Kasumi-1 (cell line): ENCODE measurements at regions not wholly inside any gene's neighbourhood (a gene's known extent, or its start where the extent isn't known, plus 50 kb on each side); places are given as distances from the start of the nearest gene placed in this dataset.

Experiments
- DNase-seq, 2 experiments: peaks; one replicate each; lab custom pipeline; 2025; lab: John Stamatoyannopoulos, UW

- DNase-seq, result no peak
These were observed 586.4 kb upstream of the ZEB2 start for GRCh38 chr2:145106293-145106692.

- no peak for DNase-seq
These were observed 582.8 kb upstream of the ZEB2 start for GRCh38 chr2:145102706-145103105.

DNA sequence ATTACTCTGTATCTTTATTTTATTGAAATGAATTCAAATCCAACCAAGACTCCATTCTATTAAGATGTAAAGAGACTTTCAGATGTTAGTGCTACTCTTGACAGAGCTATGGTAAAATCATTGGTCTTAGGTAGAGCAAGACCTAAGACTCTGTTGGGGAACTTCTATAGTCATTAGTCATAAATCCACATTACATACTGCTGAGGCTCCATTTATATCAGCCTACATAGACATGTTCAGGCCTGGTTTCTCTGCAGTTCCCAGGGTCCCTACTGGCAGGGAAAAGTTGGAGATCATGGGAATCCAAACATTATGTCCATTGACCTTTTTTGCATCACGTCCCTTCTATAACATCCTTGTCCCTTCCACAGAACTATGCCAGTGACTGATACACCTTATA, 580.4 kb upstream of the ZEB2 start:
- no peak for DNase-seq

- no peak for DNase-seq
These were observed 576.7 kb upstream of the ZEB2 start for GRCh38 chr2:145096582-145096981.

- peak; percentile 21 to 34 for DNase-seq
These were observed 575.9 kb upstream of the ZEB2 start for GRCh38 chr2:145095641-145096435.

- DNase-seq, result no peak
These were observed 574.5 kb upstream of the ZEB2 start for GRCh38 chr2:145094370-145094769.

- no peak for DNase-seq
These were observed 572.0 kb upstream of the ZEB2 start for GRCh38 chr2:145091967-145092366.

- no peak for DNase-seq
These were observed 571.2 kb upstream of the ZEB2 start for GRCh38 chr2:145090841-145091761.

GRCh38 chr2:145088756-145089155, 568.8 kb upstream of the ZEB2 start:
- no peak for DNase-seq

DNA sequence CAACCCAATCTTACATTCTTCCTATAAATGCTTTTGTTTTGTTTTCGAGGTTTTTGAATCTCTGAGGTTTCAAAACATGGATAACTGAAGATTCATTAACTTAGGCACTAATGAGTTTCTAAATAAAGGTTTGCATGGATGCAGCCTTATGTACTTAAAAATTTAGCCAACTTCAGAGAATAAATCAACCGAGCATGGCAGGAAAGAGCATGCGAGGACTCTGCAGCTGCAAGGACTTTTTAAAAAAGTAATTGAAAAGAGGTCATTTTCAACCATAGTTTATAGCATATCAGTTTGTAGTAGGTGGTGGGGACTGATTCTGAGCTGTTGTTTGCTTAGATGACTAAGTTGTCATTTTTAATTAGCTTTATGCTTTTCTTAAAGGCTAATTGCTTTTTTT, 567.0 kb upstream of the ZEB2 start:
- no peak for DNase-seq

DNA sequence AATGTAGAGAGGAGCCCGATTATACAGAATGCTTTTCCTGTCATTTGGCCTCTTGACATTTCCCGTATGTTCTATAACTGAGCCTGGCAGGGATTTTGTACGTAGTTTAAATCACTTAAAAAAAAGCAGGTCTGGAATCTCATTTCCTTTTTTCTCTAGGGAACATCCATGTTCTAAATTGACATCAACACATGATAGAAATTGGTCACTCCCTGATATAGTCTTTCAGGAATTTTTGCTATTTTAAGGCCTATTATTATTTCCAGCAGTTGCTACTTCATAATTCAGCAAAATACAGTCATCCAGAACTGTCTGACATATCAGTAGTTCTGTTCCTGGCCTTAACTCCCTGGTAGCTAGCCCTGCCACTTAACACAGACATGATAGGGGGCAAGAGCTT, 565.7 kb upstream of the ZEB2 start:
- DNase-seq, result no peak

GRCh38 chr2:145080426-145080825, 560.5 kb upstream of the ZEB2 start:
- DNase-seq, result no peak

- no peak for DNase-seq
These were observed 559.7 kb upstream of the ZEB2 start for GRCh38 chr2:145079641-145080040.

GRCh38 chr2:145078923-145079322, 559.0 kb upstream of the ZEB2 start:
- DNase-seq, result no peak

DNA sequence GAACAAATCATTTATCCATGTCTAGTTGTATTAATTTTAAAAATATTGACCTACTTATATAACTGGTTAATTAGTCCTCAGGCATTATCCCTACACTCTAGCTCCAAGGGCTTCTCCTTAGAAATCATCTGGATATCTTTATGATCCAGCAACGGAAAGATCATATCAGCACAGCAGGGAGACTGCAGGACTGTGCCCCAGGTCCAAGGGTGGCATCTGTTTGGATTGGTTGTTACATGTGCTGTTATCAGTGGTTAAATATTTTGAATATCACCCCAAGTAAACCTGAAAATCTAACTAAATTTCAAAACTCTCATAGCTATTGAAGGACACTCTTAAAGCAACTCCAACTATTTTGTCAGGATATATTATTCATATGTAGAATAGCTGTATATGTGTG, 556.2 kb upstream of the ZEB2 start:
- DNase-seq, result no peak

GRCh38 chr2:145075454-145076062, 555.6 kb upstream of the ZEB2 start:
- no peak for DNase-seq

DNA sequence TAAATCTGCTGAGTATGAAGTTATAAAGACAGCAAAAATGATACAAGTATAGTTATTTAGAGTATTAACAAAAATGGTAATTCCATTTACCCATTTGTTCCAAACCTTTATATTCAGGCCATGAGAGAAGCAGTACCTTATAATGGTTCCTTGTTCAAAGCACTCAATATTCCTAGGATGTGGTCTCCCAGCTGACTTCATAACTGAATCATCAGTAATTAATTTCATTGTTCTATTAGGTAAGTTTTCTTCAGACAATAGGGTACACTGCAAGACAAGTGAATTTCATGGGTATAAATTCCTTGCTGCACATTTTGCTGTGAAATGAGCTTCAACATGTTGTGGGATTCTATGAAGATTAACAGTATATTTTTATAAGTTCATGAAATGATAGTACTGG, 550.8 kb upstream of the ZEB2 start:
- DNase-seq, result no peak

- DNase-seq, result no peak
These were observed 548.6 kb upstream of the ZEB2 start for GRCh38 chr2:145068509-145068908.

DNA sequence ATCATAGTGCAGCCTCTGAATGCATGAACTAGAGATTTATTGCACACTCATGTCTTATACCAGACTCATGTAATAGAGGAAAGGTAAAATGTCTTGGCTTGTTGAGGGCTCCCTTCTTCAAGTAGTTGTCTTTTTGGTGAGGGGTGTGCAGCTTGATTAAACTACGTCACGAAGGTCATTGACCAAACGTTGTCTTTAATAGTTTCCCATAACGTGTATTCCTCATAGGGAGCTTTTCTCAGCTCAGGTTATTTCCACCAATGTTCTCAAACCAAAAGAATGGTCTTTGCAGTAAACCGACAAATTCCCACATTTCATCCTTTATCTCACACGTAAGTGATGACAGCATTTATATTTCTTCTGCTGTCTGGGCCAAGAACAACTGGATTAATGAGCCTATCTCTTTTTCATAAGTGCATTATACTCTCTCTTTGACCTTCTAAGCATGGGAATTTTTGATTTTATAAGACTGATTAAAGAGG, 547.7 kb upstream of the ZEB2 start:
- DNase-seq, result no peak

- no peak for DNase-seq
These were observed 547.1 kb upstream of the ZEB2 start for GRCh38 chr2:145066856-145067548.

DNA sequence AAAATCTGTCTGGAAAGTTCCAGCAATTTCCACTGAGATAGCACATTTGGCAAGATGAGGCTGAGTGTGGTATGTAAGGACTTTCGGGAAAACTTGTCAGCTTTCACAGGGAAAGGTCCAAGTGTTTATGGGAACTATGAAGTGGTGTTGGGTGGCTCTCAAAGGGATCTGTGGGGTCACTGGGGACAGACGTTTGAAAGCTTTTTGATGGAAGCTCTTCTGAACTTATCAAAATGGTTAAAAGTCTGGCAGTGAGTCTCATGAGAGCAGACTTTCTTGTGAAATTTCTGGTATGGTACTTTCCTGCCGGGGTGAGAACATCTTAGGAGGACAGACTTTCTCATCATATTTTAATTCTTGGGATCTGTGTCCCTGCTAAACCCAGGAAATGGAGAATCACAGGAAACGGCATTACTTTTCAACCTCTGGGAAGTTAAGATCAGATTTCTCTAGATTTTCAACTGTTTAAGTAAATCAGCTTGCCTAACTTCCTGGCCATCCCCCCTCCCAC, 546.3 kb upstream of the ZEB2 start:
- no peak for DNase-seq

GRCh38 chr2:145065342-145065741, 545.4 kb upstream of the ZEB2 start:
- no peak for DNase-seq
